ENCODE measurements at regions not wholly inside any gene's neighbourhood (a gene's known extent, or its start where the extent isn't known, plus 50 kb on each side); places are given as distances from the start of the nearest gene placed in this dataset.

GRCh38 chr3:64301476-64301875 is 76.2 kb upstream of the PRICKLE2 start:
- Histone ChIP-seq H3K9ac (ENCODE audit: low read depth, low read length) (no peak overlapping the region), H3K4me1 (ENCODE audit: control insufficient read depth, insufficient read depth, low read length) (no peaks in the 10 kb centered on the region)

GRCh38 chr3:64300790-64301423 is 75.6 kb upstream of the PRICKLE2 start:
- Histone ChIP-seq H3K9me3 (ENCODE audit: control insufficient read depth, insufficient read depth, low read length) (peaks cover 13% of the 10 kb centered on the region), H3K27ac (ENCODE audit: low read depth, low read length) (no peak overlapping the region), H3K9ac (ENCODE audit: low read depth, low read length) (no peak overlapping the region), H3K36me3 (ENCODE audit: control insufficient read depth, insufficient read depth, low read length) (no peaks in the 10 kb centered on the region), H3K27me3 (ENCODE audit: control insufficient read depth, insufficient read depth, low read length) (no peaks in the 10 kb centered on the region), H3K4me3 (ENCODE audit: low read depth, low read length) (no peak overlapping the region), H3K4me1 (ENCODE audit: control insufficient read depth, insufficient read depth, low read length) (no peaks in the 10 kb centered on the region)

More at GRCh38 chr3:64301476-64301875, 76.2 kb upstream of the PRICKLE2 start:
- Histone ChIP-seq H3K36me3 (ENCODE audit: control insufficient read depth, insufficient read depth, low read length) (no peaks in the 10 kb centered on the region), H3K4me3 (ENCODE audit: low read depth, low read length) (no peak overlapping the region), H3K9me3 (ENCODE audit: control insufficient read depth, insufficient read depth, low read length) (peaks cover 13% of the 10 kb centered on the region), H3K27ac (ENCODE audit: low read depth, low read length) (no peak overlapping the region), H3K27me3 (ENCODE audit: control insufficient read depth, insufficient read depth, low read length) (no peaks in the 10 kb centered on the region)

GRCh38 chr3:64299206-64299605 is 73.9 kb upstream of the PRICKLE2 start:
- Histone ChIP-seq H3K4me3 (ENCODE audit: low read depth, low read length) (no peak overlapping the region), H3K9me3 (ENCODE audit: control insufficient read depth, insufficient read depth, low read length) (peaks cover 13% of the 10 kb centered on the region), H3K4me1 (ENCODE audit: control insufficient read depth, insufficient read depth, low read length) (no peaks in the 10 kb centered on the region), H3K9ac (ENCODE audit: low read depth, low read length) (no peak overlapping the region), H3K36me3 (ENCODE audit: control insufficient read depth, insufficient read depth, low read length) (no peaks in the 10 kb centered on the region), H3K27ac (ENCODE audit: low read depth, low read length) (no peak overlapping the region), H3K27me3 (ENCODE audit: control insufficient read depth, insufficient read depth, low read length) (no peaks in the 10 kb centered on the region)

- peaks cover 13% of the 10 kb centered on the region for H3K9me3 ChIP-seq (ENCODE audit: control insufficient read depth, insufficient read depth, low read length)
- no peak overlapping the region for H3K27ac ChIP-seq (ENCODE audit: low read depth, low read length)
- H3K9ac ChIP-seq (ENCODE audit: low read depth, low read length): no peak overlapping the region
- H3K4me1 ChIP-seq (ENCODE audit: control insufficient read depth, insufficient read depth, low read length): no peaks in the 10 kb centered on the region
- H3K27me3 ChIP-seq (ENCODE audit: control insufficient read depth, insufficient read depth, low read length): no peaks in the 10 kb centered on the region
- H3K4me3 ChIP-seq (ENCODE audit: low read depth, low read length): no peak overlapping the region
- H3K36me3 ChIP-seq (ENCODE audit: control insufficient read depth, insufficient read depth, low read length): no peaks in the 10 kb centered on the region
Measured at GRCh38 chr3:64297563-64297962, 72.3 kb upstream of the PRICKLE2 start.

- no peak overlapping the region for H3K27ac ChIP-seq (ENCODE audit: low read depth, low read length)
Measured at GRCh38 chr3:64295594-64295993, 70.3 kb upstream of the PRICKLE2 start.

GRCh38 chr3:64294771-64295170 is 69.5 kb upstream of the PRICKLE2 start:
- H3K4me3 ChIP-seq (ENCODE audit: low read depth, low read length): no peak overlapping the region
- H3K27ac ChIP-seq (ENCODE audit: low read depth, low read length): no peak overlapping the region
- H3K36me3 ChIP-seq (ENCODE audit: control insufficient read depth, insufficient read depth, low read length): no peaks in the 10 kb centered on the region
- peaks cover 13% of the 10 kb centered on the region for H3K9me3 ChIP-seq (ENCODE audit: control insufficient read depth, insufficient read depth, low read length)
- H3K27me3 ChIP-seq (ENCODE audit: control insufficient read depth, insufficient read depth, low read length): no peaks in the 10 kb centered on the region
- no peaks in the 10 kb centered on the region for H3K4me1 ChIP-seq (ENCODE audit: control insufficient read depth, insufficient read depth, low read length)
- no peak overlapping the region for H3K9ac ChIP-seq (ENCODE audit: low read depth, low read length)

More at GRCh38 chr3:64295594-64295993, 70.3 kb upstream of the PRICKLE2 start:
- Histone ChIP-seq H3K9ac (ENCODE audit: low read depth, low read length) (no peak overlapping the region), H3K27me3 (ENCODE audit: control insufficient read depth, insufficient read depth, low read length) (no peaks in the 10 kb centered on the region), H3K9me3 (ENCODE audit: control insufficient read depth, insufficient read depth, low read length) (peaks cover 13% of the 10 kb centered on the region), H3K4me3 (ENCODE audit: low read depth, low read length) (no peak overlapping the region), H3K4me1 (ENCODE audit: control insufficient read depth, insufficient read depth, low read length) (no peaks in the 10 kb centered on the region), H3K36me3 (ENCODE audit: control insufficient read depth, insufficient read depth, low read length) (no peaks in the 10 kb centered on the region)

- Histone ChIP-seq H3K9ac (ENCODE audit: low read depth, low read length) (no peak overlapping the region), H3K27me3 (ENCODE audit: control insufficient read depth, insufficient read depth, low read length) (no peaks in the 10 kb centered on the region), H3K27ac (ENCODE audit: low read depth, low read length) (no peak overlapping the region), H3K36me3 (ENCODE audit: control insufficient read depth, insufficient read depth, low read length) (no peaks in the 10 kb centered on the region), H3K4me3 (ENCODE audit: low read depth, low read length) (no peak overlapping the region), H3K4me1 (ENCODE audit: control insufficient read depth, insufficient read depth, low read length) (no peaks in the 10 kb centered on the region), H3K9me3 (ENCODE audit: control insufficient read depth, insufficient read depth, low read length) (peaks cover 13% of the 10 kb centered on the region)
Measured at GRCh38 chr3:64293121-64293520, 67.9 kb upstream of the PRICKLE2 start.

- Histone ChIP-seq H3K4me3 (ENCODE audit: low read depth, low read length) (no peak overlapping the region), H3K27ac (ENCODE audit: low read depth, low read length) (no peak overlapping the region), H3K9me3 (ENCODE audit: control insufficient read depth, insufficient read depth, low read length) (peaks cover 4% of the 10 kb centered on the region; the same call in 1 of the 2 replicates), H3K9ac (ENCODE audit: low read depth, low read length) (no peak overlapping the region), H3K27me3 (ENCODE audit: control insufficient read depth, insufficient read depth, low read length) (no peaks in the 10 kb centered on the region), H3K36me3 (ENCODE audit: control insufficient read depth, insufficient read depth, low read length) (no peaks in the 10 kb centered on the region), H3K4me1 (ENCODE audit: control insufficient read depth, insufficient read depth, low read length) (no peaks in the 10 kb centered on the region)
Measured at GRCh38 chr3:64291956-64292355, 66.7 kb upstream of the PRICKLE2 start.

GRCh38 chr3:64291345-64291744 is 66.1 kb upstream of the PRICKLE2 start:
- no peaks in the 10 kb centered on the region for H3K27me3 ChIP-seq (ENCODE audit: control insufficient read depth, insufficient read depth, low read length)
- no peak overlapping the region for H3K27ac ChIP-seq (ENCODE audit: low read depth, low read length)
- H3K9ac ChIP-seq (ENCODE audit: low read depth, low read length): no peak overlapping the region
- H3K9me3 ChIP-seq (ENCODE audit: control insufficient read depth, insufficient read depth, low read length): no peaks in the 10 kb centered on the region
- no peaks in the 10 kb centered on the region for H3K36me3 ChIP-seq (ENCODE audit: control insufficient read depth, insufficient read depth, low read length)
- H3K4me3 ChIP-seq (ENCODE audit: low read depth, low read length): no peak overlapping the region
- no peaks in the 10 kb centered on the region for H3K4me1 ChIP-seq (ENCODE audit: control insufficient read depth, insufficient read depth, low read length)

- Histone ChIP-seq H3K27me3 (ENCODE audit: control insufficient read depth, insufficient read depth, low read length) (no peaks in the 10 kb centered on the region), H3K9me3 (ENCODE audit: control insufficient read depth, insufficient read depth, low read length) (no peaks in the 10 kb centered on the region), H3K4me3 (ENCODE audit: low read depth, low read length) (no peak overlapping the region), H3K27ac (ENCODE audit: low read depth, low read length) (no peak overlapping the region), H3K9ac (ENCODE audit: low read depth, low read length) (no peak overlapping the region), H3K4me1 (ENCODE audit: control insufficient read depth, insufficient read depth, low read length) (no peaks in the 10 kb centered on the region), H3K36me3 (ENCODE audit: control insufficient read depth, insufficient read depth, low read length) (no peaks in the 10 kb centered on the region)
Measured at GRCh38 chr3:64290864-64291263, 65.6 kb upstream of the PRICKLE2 start.

- no peaks in the 10 kb centered on the region for H3K4me1 ChIP-seq (ENCODE audit: control insufficient read depth, insufficient read depth, low read length)
- no peak overlapping the region for H3K27ac ChIP-seq (ENCODE audit: low read depth, low read length)
- H3K36me3 ChIP-seq (ENCODE audit: control insufficient read depth, insufficient read depth, low read length): no peaks in the 10 kb centered on the region
- no peaks in the 10 kb centered on the region for H3K9me3 ChIP-seq (ENCODE audit: control insufficient read depth, insufficient read depth, low read length)
- no peak overlapping the region for H3K9ac ChIP-seq (ENCODE audit: low read depth, low read length)
- H3K4me3 ChIP-seq (ENCODE audit: low read depth, low read length): no peak overlapping the region
- no peaks in the 10 kb centered on the region for H3K27me3 ChIP-seq (ENCODE audit: control insufficient read depth, insufficient read depth, low read length)
Measured at GRCh38 chr3:64290161-64290560, 64.9 kb upstream of the PRICKLE2 start.
